ENCODE measurements at regions not wholly inside any gene's neighbourhood (a gene's known extent, or its start where the extent isn't known, plus 50 kb on each side); places are given as distances from the start of the nearest gene placed in this dataset.

GRCh38 chr20:17871181-17871580, 97.4 kb downstream of the SNX5 start:
- no peak overlapping the region for H3K27ac Mint-ChIP-seq
- TF ChIP-seq CTCF (IDR thresholded peaks at IDR 0.05; ENCODE audit: unreplicated experiment): no peak
- H3K27me3 Mint-ChIP-seq: peaks cover 20% of the 10 kb centered on the region
- no peak for DNase-seq (ENCODE audit: low spot score, unreplicated experiment)
- no peaks in the 10 kb centered on the region for H3K9me3 Mint-ChIP-seq (ENCODE audit: low read depth)
- no peak overlapping the region for H3K4me3 Mint-ChIP-seq (ENCODE audit: low read depth)
- H3K36me3 Mint-ChIP-seq (ENCODE audit: insufficient read depth): no peaks in the 10 kb centered on the region
- H3K4me1 Mint-ChIP-seq (ENCODE audit: low read depth): peaks cover 11% of the 10 kb centered on the region

GRCh38 chr20:17870086-17870740, 98.4 kb downstream of the SNX5 start:
- no peak for DNase-seq (ENCODE audit: low spot score, unreplicated experiment)

GRCh38 chr20:17869295-17869994, 99.1 kb downstream of the SNX5 start:
- no peak for TF ChIP-seq CTCF (IDR thresholded peaks at IDR 0.05; ENCODE audit: unreplicated experiment)
- H3K36me3 Mint-ChIP-seq (ENCODE audit: insufficient read depth): no peaks in the 10 kb centered on the region
- H3K9me3 Mint-ChIP-seq (ENCODE audit: low read depth): no peaks in the 10 kb centered on the region
- H3K27ac Mint-ChIP-seq: no peak overlapping the region
- H3K4me3 Mint-ChIP-seq (ENCODE audit: low read depth): no peak overlapping the region
- H3K4me1 Mint-ChIP-seq (ENCODE audit: low read depth): peaks cover 4% of the 10 kb centered on the region
- no peak for DNase-seq (ENCODE audit: low spot score, unreplicated experiment)
- H3K27me3 Mint-ChIP-seq: peaks cover 18% of the 10 kb centered on the region

More at GRCh38 chr20:17870086-17870740, 98.4 kb downstream of the SNX5 start:
- H3K27ac Mint-ChIP-seq: no peak overlapping the region
- TF ChIP-seq CTCF (IDR thresholded peaks at IDR 0.05; ENCODE audit: unreplicated experiment): no peak
- H3K36me3 Mint-ChIP-seq (ENCODE audit: insufficient read depth): no peaks in the 10 kb centered on the region
- no peaks in the 10 kb centered on the region for H3K9me3 Mint-ChIP-seq (ENCODE audit: low read depth)
- H3K4me3 Mint-ChIP-seq (ENCODE audit: low read depth): no peak overlapping the region
- peaks cover 7% of the 10 kb centered on the region for H3K4me1 Mint-ChIP-seq (ENCODE audit: low read depth)
- H3K27me3 Mint-ChIP-seq: peaks cover 18% of the 10 kb centered on the region

- no peak for TF ChIP-seq CTCF (IDR thresholded peaks at IDR 0.05; ENCODE audit: unreplicated experiment)
- Mint-ChIP-seq H3K27ac (no peak overlapping the region), H3K4me1 (ENCODE audit: low read depth) (peaks cover 4% of the 10 kb centered on the region), H3K4me3 (ENCODE audit: low read depth) (no peak overlapping the region), H3K36me3 (ENCODE audit: insufficient read depth) (no peaks in the 10 kb centered on the region), H3K9me3 (ENCODE audit: low read depth) (no peaks in the 10 kb centered on the region), H3K27me3 (peaks cover 18% of the 10 kb centered on the region)
- DNase-seq (ENCODE audit: low spot score, unreplicated experiment): no peak
Measured at GRCh38 chr20:17868700-17869231, 99.8 kb downstream of the SNX5 start.

GRCh38 chr20:17868151-17868550, 100.4 kb downstream of the SNX5 start:
- no peaks in the 10 kb centered on the region for H3K9me3 Mint-ChIP-seq (ENCODE audit: low read depth)
- peaks cover 4% of the 10 kb centered on the region for H3K4me1 Mint-ChIP-seq (ENCODE audit: low read depth)
- H3K4me3 Mint-ChIP-seq (ENCODE audit: low read depth): no peak overlapping the region
- H3K27me3 Mint-ChIP-seq: peaks cover 18% of the 10 kb centered on the region
- DNase-seq (ENCODE audit: low spot score, unreplicated experiment): no peak
- H3K36me3 Mint-ChIP-seq (ENCODE audit: insufficient read depth): no peaks in the 10 kb centered on the region
- no peak overlapping the region for H3K27ac Mint-ChIP-seq
- no peak for TF ChIP-seq CTCF (IDR thresholded peaks at IDR 0.05; ENCODE audit: unreplicated experiment)
